Body of pancreas (tissue), 4 donors: ENCODE measurements at regions not wholly inside any gene's neighbourhood (a gene's known extent, or its start where the extent isn't known, plus 50 kb on each side); places are given as distances from the start of the nearest gene placed in this dataset.

Experiments
- ATAC-seq: fragments of 150-250 bp; one replicate; pipeline ENCODE4 v1.9.1; 2016
- DNase-seq, 4 donors: peaks; one replicate each; pipeline ENCODE4 v3.0.0-alpha.2; 2019
- H3K27ac ChIP-seq, 4 donors: fragments of 200-600 bp; sonication (generic); 1 replicate in 3 of 4; 2 replicates in 1 of 4; pipeline versions ENCODE4 v1.5.1 to v1.6.1; 2016 to 2019; ENCODE audit warnings: mild to moderate bottlenecking in 1 of 4, mixed read lengths in 1 of 4, moderate library complexity in 1 of 4
- H3K27me3 ChIP-seq, 2 donors: fragments of 200-600 bp; sonication (generic); one replicate each; pipeline ENCODE4 v1.6.0; 2016; ENCODE audit warnings: mild to moderate bottlenecking in 1 of 2
- H3K36me3 ChIP-seq, 2 donors: fragments of 200-600 bp; sonication (generic); replicated peaks in 1 of 2; 2 replicates each; pipeline ENCODE4 v1.5.1; 2016; ENCODE audit warnings: low read depth in 2 of 2; ENCODE audit not compliant: insufficient read depth in 1 of 2
- H3K4me1 ChIP-seq: fragments of 200-600 bp; sonication (generic); one replicate; pipeline ENCODE4 v1.6.0; 2016
- H3K4me3 ChIP-seq, 2 donors: fragments of 200-600 bp; sonication (generic); 1 replicate in 1 of 2; 2 replicates in 1 of 2; pipeline ENCODE4 v1.5.1; 2016 to 2019
- H3K9me3 ChIP-seq, 3 donors: fragments of 200-600 bp; sonication (generic); 1 replicate in 2 of 3; 2 replicates in 1 of 3; pipeline ENCODE4 v1.5.1; 2016
- CTCF ChIP-seq, 7 experiments: fragments of 450-650 bp in 4 of 7; fragments of 200-600 bp in 3 of 7; sonication (generic) in 3 of 7; IDR thresholded peaks; one replicate each; pipeline ENCODE4 v1.5.1; 2016 to 2019; ENCODE audit warnings: antibody characterized with exemption in 7 of 7
- POLR2A ChIP-seq, 3 donors: fragments of 450-650 bp; IDR thresholded peaks; one replicate each; pipeline ENCODE4 v1.6.1; 2016; ENCODE audit warnings: antibody characterized with exemption in 3 of 3, mild to moderate bottlenecking in 2 of 3
- WGBS, 2 donors: methylation state at CpG; one replicate each; pipeline ENCODE4 v1.1.5; 2017; 5-methylcytosine and 5-hydroxymethylcytosine counted together
- intact Hi-C: fragments of 100-400 bp; cut with DNase I; formaldehyde crosslinking; loops from one replicate; pipeline ENCODE4 v1.15.1; 2023

- Histone ChIP-seq H3K27ac (no peak overlapping the region), H3K4me1 (no peaks in the 10 kb centered on the region), H3K9me3 (no peaks in the 10 kb centered on the region), H3K36me3 (no peaks in the 10 kb centered on the region), H3K27me3 (no peaks in the 10 kb centered on the region), H3K4me3 (no peak overlapping the region)
- DNase-seq, result no peak
- no peak for ATAC-seq
- intact Hi-C loops, result no loop called here
- TF ChIP-seq CTCF (IDR thresholded peaks at IDR 0.05), result no peak
- no peak for TF ChIP-seq POLR2A (IDR thresholded peaks at IDR 0.05)
These were observed 115.0 kb upstream of the PTPRG start for GRCh38 chr3:61446341-61446740.

GRCh38 chr3:61448378-61448777, 113.0 kb upstream of the PTPRG start:
- H3K4me1 ChIP-seq, result no peaks in the 10 kb centered on the region
- TF ChIP-seq CTCF (IDR thresholded peaks at IDR 0.05) (no peak), POLR2A (IDR thresholded peaks at IDR 0.05) (no peak)
- no peak for ATAC-seq
- H3K9me3 ChIP-seq, result no peaks in the 10 kb centered on the region
- no peaks in the 10 kb centered on the region for H3K27me3 ChIP-seq
- 70 to 72% methylated on average over 2 of the region's 2 CpGs for WGBS, 2 donors
- H3K27ac ChIP-seq, result no peak overlapping the region
- no peak for DNase-seq
- H3K4me3 ChIP-seq, result no peak overlapping the region
- H3K36me3 ChIP-seq, result no peaks in the 10 kb centered on the region
- intact Hi-C loops, result no loop called here

- no peaks in the 10 kb centered on the region for H3K36me3 ChIP-seq
- DNase-seq (no peak), ATAC-seq (no peak)
- no peaks in the 10 kb centered on the region for H3K27me3 ChIP-seq
- 85 to 91% methylated on average over 3 of the region's 3 CpGs for WGBS, 2 donors
- H3K4me3 ChIP-seq, result no peak overlapping the region
- H3K9me3 ChIP-seq, result no peaks in the 10 kb centered on the region
- TF ChIP-seq POLR2A (IDR thresholded peaks at IDR 0.05), result no peak
- TF ChIP-seq CTCF (IDR thresholded peaks at IDR 0.05), result no peak
- no peak overlapping the region for H3K27ac ChIP-seq
- intact Hi-C loops, result no loop called here
- no peaks in the 10 kb centered on the region for H3K4me1 ChIP-seq
These were observed 111.9 kb upstream of the PTPRG start for GRCh38 chr3:61449327-61450040.

GRCh38 chr3:61450866-61451265, 110.5 kb upstream of the PTPRG start:
- TF ChIP-seq CTCF (IDR thresholded peaks at IDR 0.05), result no peak
- TF ChIP-seq POLR2A (IDR thresholded peaks at IDR 0.05), result no peak
- DNase-seq (no peak), ATAC-seq (no peak)
- no peaks in the 10 kb centered on the region for H3K4me1 ChIP-seq
- H3K9me3 ChIP-seq, result no peaks in the 10 kb centered on the region
- WGBS, 2 donors, result 20 to 22% methylated on average over 2 of the region's 2 CpGs
- intact Hi-C loops, result no loop called here
- H3K36me3 ChIP-seq, result no peaks in the 10 kb centered on the region
- H3K27ac ChIP-seq, result no peak overlapping the region
- no peaks in the 10 kb centered on the region for H3K27me3 ChIP-seq
- H3K4me3 ChIP-seq, result no peak overlapping the region

GRCh38 chr3:61451841-61452240, 109.5 kb upstream of the PTPRG start:
- intact Hi-C loops, result no loop called here
- TF ChIP-seq POLR2A (IDR thresholded peaks at IDR 0.05) (no peak), CTCF (IDR thresholded peaks at IDR 0.05) (no peak)
- H3K27ac ChIP-seq, result no peak overlapping the region
- no peak for ATAC-seq
- 86 to 87% methylated on average over 4 of the region's 4 CpGs for WGBS, 2 donors
- H3K9me3 ChIP-seq, result no peaks in the 10 kb centered on the region
- H3K36me3 ChIP-seq, result no peaks in the 10 kb centered on the region
- DNase-seq, result no peak
- H3K4me1 ChIP-seq, result no peaks in the 10 kb centered on the region
- no peak overlapping the region for H3K4me3 ChIP-seq
- no peaks in the 10 kb centered on the region for H3K27me3 ChIP-seq
